ENCODE measurements at regions not wholly inside any gene's neighbourhood (a gene's known extent, or its start where the extent isn't known, plus 50 kb on each side); places are given as distances from the start of the nearest gene placed in this dataset.

GRCh38 chr2:59083075-59083828, 842.1 kb upstream of the FANCL start:
- no peaks in the 10 kb centered on the region for H3K27me3 ChIP-seq (ENCODE audit: control insufficient read depth in 3 of 3, insufficient read depth in 3 of 3, low read length in 3 of 3)
- no peaks in the 10 kb centered on the region for H3K36me3 ChIP-seq (ENCODE audit: control insufficient read depth in 3 of 3, insufficient read depth in 2 of 3, low read depth in 1 of 3, low read length in 3 of 3)
- H3K4me3 ChIP-seq (ENCODE audit: low read depth in 1 of 3, low read length in 3 of 3) = no peak overlapping the region
- H3K27ac ChIP-seq (ENCODE audit: low read depth in 1 of 3, low read length in 2 of 3) = no peak overlapping the region
- no peaks in the 10 kb centered on the region for H3K4me1 ChIP-seq (ENCODE audit: control insufficient read depth in 3 of 3, insufficient read depth in 2 of 3, low read depth in 1 of 3, low read length in 2 of 3)
- FAIRE-seq (no peak), DNase-seq (no peak)
- 49 to 61% (median 54%) methylated on average over 5 of the region's 5 CpGs for WGBS, 3 donors
- no peaks in the 10 kb centered on the region for H3K9me3 ChIP-seq (ENCODE audit: control insufficient read depth in 2 of 2, insufficient read depth in 1 of 2, low read depth in 1 of 2, low read length in 1 of 2)

- FAIRE-seq (no peak), DNase-seq (no peak)
- no peaks in the 10 kb centered on the region for H3K27me3 ChIP-seq (ENCODE audit: control insufficient read depth in 3 of 3, insufficient read depth in 3 of 3, low read length in 3 of 3)
- no peak overlapping the region for H3K27ac ChIP-seq (ENCODE audit: low read depth in 1 of 3, low read length in 2 of 3)
- 60 to 68% (median 64%) methylated on average over 5 of the region's 5 CpGs for WGBS, 3 donors
- no peak overlapping the region for H3K4me3 ChIP-seq (ENCODE audit: low read depth in 1 of 3, low read length in 3 of 3)
- H3K9me3 ChIP-seq (ENCODE audit: control insufficient read depth in 2 of 2, insufficient read depth in 1 of 2, low read depth in 1 of 2, low read length in 1 of 2) = no peaks in the 10 kb centered on the region
- H3K36me3 ChIP-seq (ENCODE audit: control insufficient read depth in 3 of 3, insufficient read depth in 2 of 3, low read depth in 1 of 3, low read length in 3 of 3) = no peaks in the 10 kb centered on the region
- no peaks in the 10 kb centered on the region for H3K4me1 ChIP-seq (ENCODE audit: control insufficient read depth in 3 of 3, insufficient read depth in 2 of 3, low read depth in 1 of 3, low read length in 2 of 3)
Measured at GRCh38 chr2:59082657-59083056, 841.5 kb upstream of the FANCL start.

GRCh38 chr2:59080451-59081181, 839.5 kb upstream of the FANCL start:
- FAIRE-seq = no peak
- no peak overlapping the region for H3K4me3 ChIP-seq (ENCODE audit: low read depth in 1 of 3, low read length in 3 of 3)
- H3K27ac ChIP-seq (ENCODE audit: low read depth in 1 of 3, low read length in 2 of 3) = no peak overlapping the region
- no peaks in the 10 kb centered on the region for H3K4me1 ChIP-seq (ENCODE audit: control insufficient read depth in 3 of 3, insufficient read depth in 2 of 3, low read depth in 1 of 3, low read length in 2 of 3)
- no peaks in the 10 kb centered on the region for H3K27me3 ChIP-seq (ENCODE audit: control insufficient read depth in 3 of 3, insufficient read depth in 3 of 3, low read length in 3 of 3)
- no peak for DNase-seq
- H3K36me3 ChIP-seq (ENCODE audit: control insufficient read depth in 3 of 3, insufficient read depth in 2 of 3, low read depth in 1 of 3, low read length in 3 of 3) = no peaks in the 10 kb centered on the region
- 78 to 87% (median 81%) methylated on average over 4 of the region's 4 CpGs for WGBS, 3 donors
- no peaks in the 10 kb centered on the region for H3K9me3 ChIP-seq (ENCODE audit: control insufficient read depth in 2 of 2, insufficient read depth in 1 of 2, low read depth in 1 of 2, low read length in 1 of 2)

GRCh38 chr2:59077981-59078531, 836.9 kb upstream of the FANCL start:
- Histone ChIP-seq H3K36me3 (ENCODE audit: control insufficient read depth in 3 of 3, insufficient read depth in 2 of 3, low read depth in 1 of 3, low read length in 3 of 3) (no peaks in the 10 kb centered on the region), H3K27me3 (ENCODE audit: control insufficient read depth in 3 of 3, insufficient read depth in 3 of 3, low read length in 3 of 3) (no peaks in the 10 kb centered on the region), H3K27ac (ENCODE audit: low read depth in 1 of 3, low read length in 2 of 3) (no peak overlapping the region), H3K4me3 (ENCODE audit: low read depth in 1 of 3, low read length in 3 of 3) (no peak overlapping the region), H3K9me3 (ENCODE audit: control insufficient read depth in 2 of 2, insufficient read depth in 1 of 2, low read depth in 1 of 2, low read length in 1 of 2) (no peaks in the 10 kb centered on the region), H3K4me1 (ENCODE audit: control insufficient read depth in 3 of 3, insufficient read depth in 2 of 3, low read depth in 1 of 3, low read length in 2 of 3) (no peaks in the 10 kb centered on the region)
- no peak for DNase-seq
- no peak for FAIRE-seq
- 83 to 84% (median 84%) methylated on average over 6 of the region's 6 CpGs for WGBS, 3 donors

GRCh38 chr2:59077026-59077725, 836.1 kb upstream of the FANCL start:
- FAIRE-seq (no peak), DNase-seq (no peak)
- Histone ChIP-seq H3K9me3 (ENCODE audit: control insufficient read depth in 2 of 2, insufficient read depth in 1 of 2, low read depth in 1 of 2, low read length in 1 of 2) (no peaks in the 10 kb centered on the region), H3K27me3 (ENCODE audit: control insufficient read depth in 3 of 3, insufficient read depth in 3 of 3, low read length in 3 of 3) (no peaks in the 10 kb centered on the region), H3K36me3 (ENCODE audit: control insufficient read depth in 3 of 3, insufficient read depth in 2 of 3, low read depth in 1 of 3, low read length in 3 of 3) (no peaks in the 10 kb centered on the region), H3K4me1 (ENCODE audit: control insufficient read depth in 3 of 3, insufficient read depth in 2 of 3, low read depth in 1 of 3, low read length in 2 of 3) (no peaks in the 10 kb centered on the region), H3K27ac (ENCODE audit: low read depth in 1 of 3, low read length in 2 of 3) (no peak overlapping the region), H3K4me3 (ENCODE audit: low read depth in 1 of 3, low read length in 3 of 3) (no peak overlapping the region)
- 65 to 73% (median 68%) methylated on average over 6 of the region's 6 CpGs for WGBS, 3 donors

- 52 to 68% (median 63%) methylated on average over 5 of the region's 5 CpGs for WGBS, 3 donors
- FAIRE-seq (no peak), DNase-seq (no peak)
- H3K9me3 ChIP-seq (ENCODE audit: control insufficient read depth in 2 of 2, insufficient read depth in 1 of 2, low read depth in 1 of 2, low read length in 1 of 2) = no peaks in the 10 kb centered on the region
- no peaks in the 10 kb centered on the region for H3K36me3 ChIP-seq (ENCODE audit: control insufficient read depth in 3 of 3, insufficient read depth in 2 of 3, low read depth in 1 of 3, low read length in 3 of 3)
- H3K4me1 ChIP-seq (ENCODE audit: control insufficient read depth in 3 of 3, insufficient read depth in 2 of 3, low read depth in 1 of 3, low read length in 2 of 3) = no peaks in the 10 kb centered on the region
- no peak overlapping the region for H3K4me3 ChIP-seq (ENCODE audit: low read depth in 1 of 3, low read length in 3 of 3)
- H3K27me3 ChIP-seq (ENCODE audit: control insufficient read depth in 3 of 3, insufficient read depth in 3 of 3, low read length in 3 of 3) = no peaks in the 10 kb centered on the region
- H3K27ac ChIP-seq (ENCODE audit: low read depth in 1 of 3, low read length in 2 of 3) = no peak overlapping the region
Measured at GRCh38 chr2:59076079-59076619, 835.0 kb upstream of the FANCL start.

- no peak overlapping the region for H3K27ac ChIP-seq (ENCODE audit: low read depth in 1 of 3, low read length in 2 of 3)
- no peak overlapping the region for H3K4me3 ChIP-seq (ENCODE audit: low read depth in 1 of 3, low read length in 3 of 3)
- WGBS, 3 donors = 85 to 90% (median 88%) methylated on average over 3 of the region's 3 CpGs
- no peaks in the 10 kb centered on the region for H3K4me1 ChIP-seq (ENCODE audit: control insufficient read depth in 3 of 3, insufficient read depth in 2 of 3, low read depth in 1 of 3, low read length in 2 of 3)
- DNase-seq = no peak
- no peaks in the 10 kb centered on the region for H3K27me3 ChIP-seq (ENCODE audit: control insufficient read depth in 3 of 3, insufficient read depth in 3 of 3, low read length in 3 of 3)
- H3K36me3 ChIP-seq (ENCODE audit: control insufficient read depth in 3 of 3, insufficient read depth in 2 of 3, low read depth in 1 of 3, low read length in 3 of 3) = no peaks in the 10 kb centered on the region
- no peak for FAIRE-seq
- H3K9me3 ChIP-seq (ENCODE audit: control insufficient read depth in 2 of 2, insufficient read depth in 1 of 2, low read depth in 1 of 2, low read length in 1 of 2) = no peaks in the 10 kb centered on the region
Measured at GRCh38 chr2:59074071-59074470, 832.9 kb upstream of the FANCL start.

GRCh38 chr2:59073286-59073685, 832.2 kb upstream of the FANCL start:
- Histone ChIP-seq H3K36me3 (ENCODE audit: control insufficient read depth in 3 of 3, insufficient read depth in 2 of 3, low read depth in 1 of 3, low read length in 3 of 3) (no peaks in the 10 kb centered on the region), H3K27ac (ENCODE audit: low read depth in 1 of 3, low read length in 2 of 3) (no peak overlapping the region), H3K4me3 (ENCODE audit: low read depth in 1 of 3, low read length in 3 of 3) (no peak overlapping the region), H3K9me3 (ENCODE audit: control insufficient read depth in 2 of 2, insufficient read depth in 1 of 2, low read depth in 1 of 2, low read length in 1 of 2) (no peaks in the 10 kb centered on the region), H3K4me1 (ENCODE audit: control insufficient read depth in 3 of 3, insufficient read depth in 2 of 3, low read depth in 1 of 3, low read length in 2 of 3) (no peaks in the 10 kb centered on the region), H3K27me3 (ENCODE audit: control insufficient read depth in 3 of 3, insufficient read depth in 3 of 3, low read length in 3 of 3) (no peaks in the 10 kb centered on the region)
- no peak for FAIRE-seq
- WGBS, 3 donors = 70 to 77% (median 71%) methylated on average over 6 of the region's 6 CpGs
- peak in 1 of 2 donors; percentile 4 for DNase-seq

All from small intestine (tissue), 7 donors.